Psoas muscle (tissue), 7 donors: ENCODE measurements at regions not wholly inside any gene's neighbourhood (a gene's known extent, or its start where the extent isn't known, plus 50 kb on each side); places are given as distances from the start of the nearest gene placed in this dataset.
"Not testable (repeated sequence)": the region's sequence is repeated elsewhere in the genome, so short reads cannot be mapped to it uniquely, and the experiment has no call there.

ENCODE experiments used
- ATAC-seq, 4 donors: fragments of 200-7000 bp; cut with Tn5 transposase; one replicate each; pipeline ENCODE4 v1.9.1; 2020; ENCODE audit warnings: moderate library complexity in 3 of 4, mild to moderate bottlenecking in 2 of 4
- DNase-seq, 2 donors: peaks; one replicate each; pipeline ENCODE4 v3.0.0-alpha.2; 2020
- H3K27ac ChIP-seq: fragments of 200-600 bp; one replicate; pipeline ENCODE4 v1.8.0; 2022
- H3K27me3 ChIP-seq, 3 donors: fragments of 200-600 bp in 1 of 3; one replicate each; pipeline versions ENCODE4 v1.6.1 to v1.8.0; 2013 to 2022; ENCODE audit warnings: low read length in 2 of 3, mild to moderate bottlenecking in 2 of 3, moderate library complexity in 1 of 3; ENCODE audit not compliant: insufficient read depth in 3 of 3
- H3K36me3 ChIP-seq, 2 donors: fragments of 200-600 bp in 1 of 2; one replicate each; pipeline versions ENCODE4 v1.6.1 to v1.8.0; 2013 to 2022; ENCODE audit warnings: low read depth in 1 of 2, mild to moderate bottlenecking in 1 of 2, moderate library complexity in 1 of 2; ENCODE audit not compliant: insufficient read depth in 1 of 2
- H3K4me1 ChIP-seq: fragments of 200-600 bp; one replicate; pipeline ENCODE4 v1.8.0; 2022
- H3K4me3 ChIP-seq: fragments of 200-600 bp; one replicate; pipeline ENCODE4 v1.8.0; 2022; ENCODE audit warnings: mild to moderate bottlenecking
- H3K9me3 ChIP-seq: fragments of 200-600 bp; one replicate; pipeline ENCODE4 v1.8.0; 2022
- WGBS, 3 donors: extraction: QIAGEN DNeasy Blood & Tissue Kit; methylation state at CpG; one replicate each; pipeline versions ENCODE4 v1.1.6 to v1.1.7; 2013; 5-methylcytosine and 5-hydroxymethylcytosine counted together
- intact Hi-C, 2 donors: fragments of 100-400 bp; cut with DNase I; formaldehyde crosslinking; loops; one replicate each; pipeline versions ENCODE4 v1.11.0 to v1.14.2; 2022
- TF ChIP-seq, protein P1 (sequence below): fragments of 200-600 bp; IDR thresholded peaks from one replicate; pipeline ENCODE4 v1.8.0; 2022; ENCODE audit warnings: antibody characterized with exemption
- donor health status: healthy with polysubstance abuse.
- donor health status: DM: no; HTN: no; CAD: no; lungs with moderate emphysema.
- donor health status: Bipolar disorder and iron deficiency.
- donor health status: healthy.
- donor health status: DM: yes; HTN: yes; CAD: no.
- donor health status: DM: no; HTN: no; CAD: no.
- donor health status: DM: yes; HTN: yes; CAD: no.

DNA sequence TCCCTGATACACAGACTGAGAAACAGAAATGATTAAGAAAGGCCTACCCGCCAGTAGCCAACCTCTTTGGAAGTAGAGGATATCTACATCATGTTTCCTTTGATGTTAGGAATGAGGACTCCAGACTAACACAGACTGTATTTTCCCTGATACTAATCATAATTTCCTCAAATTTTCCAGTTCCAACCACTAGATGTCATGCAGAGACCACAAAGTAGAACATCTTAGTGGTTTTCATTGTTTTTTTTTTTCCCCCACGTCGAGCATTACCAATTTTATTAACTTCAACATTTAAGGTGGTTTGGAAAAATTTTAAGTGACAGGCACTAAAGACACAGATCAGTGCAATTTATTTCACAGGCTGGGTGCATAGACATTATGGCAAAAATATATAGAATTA lies 303.6 kb downstream of the ANKRD30BL start:
- DNase-seq, intact Hi-C loops, H3K36me3 ChIP-seq, H3K9me3 ChIP-seq, H3K4me1 ChIP-seq, H3K27ac ChIP-seq, H3K27me3 ChIP-seq, ATAC-seq, H3K4me3 ChIP-seq: not testable (repeated sequence)
- TF ChIP-seq, protein P1, sequence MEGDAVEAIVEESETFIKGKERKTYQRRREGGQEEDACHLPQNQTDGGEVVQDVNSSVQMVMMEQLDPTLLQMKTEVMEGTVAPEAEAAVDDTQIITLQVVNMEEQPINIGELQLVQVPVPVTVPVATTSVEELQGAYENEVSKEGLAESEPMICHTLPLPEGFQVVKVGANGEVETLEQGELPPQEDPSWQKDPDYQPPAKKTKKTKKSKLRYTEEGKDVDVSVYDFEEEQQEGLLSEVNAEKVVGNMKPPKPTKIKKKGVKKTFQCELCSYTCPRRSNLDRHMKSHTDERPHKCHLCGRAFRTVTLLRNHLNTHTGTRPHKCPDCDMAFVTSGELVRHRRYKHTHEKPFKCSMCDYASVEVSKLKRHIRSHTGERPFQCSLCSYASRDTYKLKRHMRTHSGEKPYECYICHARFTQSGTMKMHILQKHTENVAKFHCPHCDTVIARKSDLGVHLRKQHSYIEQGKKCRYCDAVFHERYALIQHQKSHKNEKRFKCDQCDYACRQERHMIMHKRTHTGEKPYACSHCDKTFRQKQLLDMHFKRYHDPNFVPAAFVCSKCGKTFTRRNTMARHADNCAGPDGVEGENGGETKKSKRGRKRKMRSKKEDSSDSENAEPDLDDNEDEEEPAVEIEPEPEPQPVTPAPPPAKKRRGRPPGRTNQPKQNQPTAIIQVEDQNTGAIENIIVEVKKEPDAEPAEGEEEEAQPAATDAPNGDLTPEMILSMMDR, result peak; percentile 30
- 7 to 13% (median 10%) methylated on average over 3 of the region's 3 CpGs for WGBS, 3 donors
